Neuronal stem cell (in vitro differentiated cells): ENCODE measurements at regions not wholly inside any gene's neighbourhood (a gene's known extent, or its start where the extent isn't known, plus 50 kb on each side); places are given as distances from the start of the nearest gene placed in this dataset.

Experiments used
- DNase-seq: peaks from one replicate; pipeline ENCODE4 v3.0.0-alpha.2; 2013; ENCODE audit warnings: low spot score
- H2AFZ ChIP-seq: one replicate; pipeline ENCODE4 v1.6.1; 2013; ENCODE audit warnings: mild to moderate bottlenecking, low read length, inconsistent platforms
- H2AK5ac ChIP-seq: 2 replicates; pipeline ENCODE4 v1.6.1; 2013; ENCODE audit warnings: low read depth, mild to moderate bottlenecking, inconsistent platforms, low read length, moderate library complexity, mixed read lengths
- H2BK120ac ChIP-seq: 2 replicates; pipeline ENCODE4 v1.6.1; 2013; ENCODE audit warnings: low read depth, mild to moderate bottlenecking, inconsistent platforms, low read length, moderate library complexity, mixed read lengths
- H2BK12ac ChIP-seq: one replicate; pipeline ENCODE4 v1.6.1; 2013; ENCODE audit warnings: low read length, inconsistent platforms
- H2BK15ac ChIP-seq: 2 replicates; pipeline ENCODE4 v1.6.1; 2013; ENCODE audit warnings: mild to moderate bottlenecking, low read length, inconsistent platforms, mixed read lengths
- H2BK5ac ChIP-seq: one replicate; pipeline ENCODE4 v1.6.1; 2013; ENCODE audit warnings: inconsistent platforms, mild to moderate bottlenecking, low read length, moderate library complexity
- H3K14ac ChIP-seq: one replicate; pipeline ENCODE4 v1.6.1; 2013; ENCODE audit warnings: low read length, inconsistent platforms
- H3K18ac ChIP-seq: 2 replicates; pipeline ENCODE4 v1.6.1; 2013; ENCODE audit warnings: low read length, inconsistent platforms
- H3K23ac ChIP-seq: 2 replicates; pipeline ENCODE4 v1.6.1; 2013; ENCODE audit warnings: low read depth, mild to moderate bottlenecking, mixed read lengths, low read length, inconsistent platforms; ENCODE audit not compliant: poor library complexity
- H3K27ac ChIP-seq: replicated peaks from 3 replicates; pipeline ENCODE4 v1.5.1; 2013; ENCODE audit warnings: low read length, inconsistent platforms
- H3K27me3 ChIP-seq, 3 experiments: 2 replicates each; pipeline ENCODE4 v1.6.1; 2013; ENCODE audit warnings: low read length in 3 of 3, mild to moderate bottlenecking in 2 of 3, inconsistent platforms in 1 of 3, low read depth in 1 of 3, mixed read lengths in 1 of 3, moderate library complexity in 1 of 3; ENCODE audit not compliant: control insufficient read depth in 3 of 3, insufficient read depth in 3 of 3
- H3K36me3 ChIP-seq, 2 donors: replicated peaks in 1 of 2; 2 replicates each; pipeline ENCODE4 v1.6.1; 2013; ENCODE audit warnings: low read length in 2 of 2; ENCODE audit not compliant: control insufficient read depth in 2 of 2, insufficient read depth in 2 of 2
- H3K4ac ChIP-seq: 2 replicates; pipeline ENCODE4 v1.6.1; 2013; ENCODE audit warnings: inconsistent platforms, mild to moderate bottlenecking, low read length, moderate library complexity
- H3K4me1 ChIP-seq, 2 donors: 1 replicate in 1 of 2; 2 replicates in 1 of 2; pipeline ENCODE4 v1.6.1; 2013; ENCODE audit warnings: low read length in 2 of 2, low read depth in 1 of 2; ENCODE audit not compliant: control insufficient read depth in 2 of 2, insufficient read depth in 1 of 2
- H3K4me2 ChIP-seq: one replicate; pipeline ENCODE4 v1.6.1; 2013; ENCODE audit warnings: mild to moderate bottlenecking, low read length, inconsistent platforms; ENCODE audit not compliant: insufficient read depth, poor library complexity, severe bottlenecking
- H3K4me3 ChIP-seq, 2 donors: 2 replicates each; pipeline ENCODE4 v1.5.1; 2013; ENCODE audit warnings: low read length in 2 of 2, mild to moderate bottlenecking in 2 of 2, inconsistent platforms in 1 of 2, moderate library complexity in 1 of 2
- H3K79me1 ChIP-seq: one replicate; pipeline ENCODE4 v1.6.1; 2013; ENCODE audit warnings: low read depth, mild to moderate bottlenecking, inconsistent platforms, low read length, moderate library complexity
- H3K9ac ChIP-seq: one replicate; pipeline ENCODE4 v1.6.1; 2013; ENCODE audit warnings: mild to moderate bottlenecking, low read depth, low read length, inconsistent platforms; ENCODE audit not compliant: poor library complexity
- H3K9me3 ChIP-seq, 2 donors: replicated peaks in 1 of 2; 2 replicates each; pipeline versions ENCODE3 to v1.6.1; 2013; ENCODE audit warnings: low read length in 2 of 2, mild to moderate bottlenecking in 2 of 2, inconsistent platforms in 1 of 2, low read depth in 1 of 2, mixed read lengths in 1 of 2, moderate library complexity in 1 of 2; ENCODE audit not compliant: control insufficient read depth in 2 of 2, insufficient read depth in 1 of 2
- H4K8ac ChIP-seq: one replicate; pipeline ENCODE4 v1.6.1; 2013; ENCODE audit warnings: low read depth, mild to moderate bottlenecking, inconsistent platforms, low read length, moderate library complexity
- H4K91ac ChIP-seq: one replicate; pipeline ENCODE4 v1.6.1; 2013; ENCODE audit warnings: low read length, low read depth, mild to moderate bottlenecking, inconsistent platforms; ENCODE audit not compliant: poor library complexity
- WGBS, 2 donors: extraction: QIAGEN DNeasy Blood & Tissue Kit; methylation state at CpG; one replicate each; pipeline ENCODE4 v1.1.7; 2013; ENCODE audit warnings: missing lambda C conversion rate in 2 of 2, mixed read lengths in 1 of 2; ENCODE audit not compliant: insufficient read length in 2 of 2, insufficient replicate concordance in 1 of 2; ENCODE audit errors: extremely low coverage in 2 of 2; 5-methylcytosine and 5-hydroxymethylcytosine counted together

- Histone ChIP-seq H2BK5ac (no peak overlapping the region), H3K4ac (no peak overlapping the region), H4K8ac (no peak overlapping the region), H3K4me1 (peaks cover 0 to 4% of the 10 kb centered on the region in 2 donors), H3K9ac (no peak overlapping the region), H4K91ac (no peak overlapping the region), H2AK5ac (no peak overlapping the region), H3K4me3 (no peak overlapping the region), H3K18ac (no peak overlapping the region), H2BK15ac (no peak overlapping the region), H2BK120ac (no peak overlapping the region), H2AFZ (peak overlapping the region; percentile 69), H3K36me3 (no peaks in the 10 kb centered on the region), H3K9me3 (no peaks in the 10 kb centered on the region), H3K27ac (no peak overlapping the region), H3K23ac (no peak overlapping the region), H3K79me1 (no peaks in the 10 kb centered on the region), H3K14ac (no peak overlapping the region), H3K4me2 (no peak overlapping the region), H2BK12ac (no peak overlapping the region), H3K27me3 (no peaks in the 10 kb centered on the region)
- DNase-seq: no peak
Measured at GRCh38 chr7:124597509-124597908, 168.1 kb downstream of the GPR37 start.

DNA sequence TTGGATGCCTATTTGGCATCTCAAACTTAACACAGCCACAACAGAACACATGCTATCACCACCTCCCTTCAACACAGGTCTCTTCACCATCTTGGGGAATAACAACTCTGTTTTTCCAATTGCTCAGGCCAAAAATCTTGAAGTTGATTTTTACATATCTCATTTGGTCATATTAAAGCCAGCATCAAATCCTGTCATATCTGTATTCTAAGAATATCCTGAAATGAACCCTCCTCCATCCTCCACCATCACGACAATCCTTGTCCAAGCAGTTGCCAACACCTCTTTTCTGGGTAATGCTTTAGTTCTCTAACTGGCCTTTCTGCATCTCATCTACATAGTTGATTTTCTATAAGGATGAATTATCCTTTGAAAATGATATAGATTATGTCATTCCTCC lies 168.7 kb downstream of the GPR37 start:
- no peak overlapping the region for H3K23ac ChIP-seq
- H3K4me2 ChIP-seq: no peak overlapping the region
- no peaks in the 10 kb centered on the region for H3K36me3 ChIP-seq
- no peak overlapping the region for H4K8ac ChIP-seq
- H4K91ac ChIP-seq: no peak overlapping the region
- peaks cover 0 to 4% of the 10 kb centered on the region in 2 donors for H3K4me1 ChIP-seq
- peak overlapping the region; percentile 69 for H2AFZ ChIP-seq
- no peaks in the 10 kb centered on the region for H3K27me3 ChIP-seq
- no CpG with 5 or more reads among the region's 1 CpG for WGBS, 2 donors
- H2BK12ac ChIP-seq: no peak overlapping the region
- H3K27ac ChIP-seq: no peak overlapping the region
- DNase-seq: no peak
- H3K4ac ChIP-seq: no peak overlapping the region
- no peak overlapping the region for H3K18ac ChIP-seq
- H2BK5ac ChIP-seq: no peak overlapping the region
- no peaks in the 10 kb centered on the region for H3K9me3 ChIP-seq
- no peak overlapping the region for H2AK5ac ChIP-seq
- H2BK15ac ChIP-seq: no peak overlapping the region
- H3K9ac ChIP-seq: no peak overlapping the region
- H3K4me3 ChIP-seq: no peak overlapping the region
- H3K79me1 ChIP-seq: no peaks in the 10 kb centered on the region
- H2BK120ac ChIP-seq: no peak overlapping the region
- no peak overlapping the region for H3K14ac ChIP-seq

DNA sequence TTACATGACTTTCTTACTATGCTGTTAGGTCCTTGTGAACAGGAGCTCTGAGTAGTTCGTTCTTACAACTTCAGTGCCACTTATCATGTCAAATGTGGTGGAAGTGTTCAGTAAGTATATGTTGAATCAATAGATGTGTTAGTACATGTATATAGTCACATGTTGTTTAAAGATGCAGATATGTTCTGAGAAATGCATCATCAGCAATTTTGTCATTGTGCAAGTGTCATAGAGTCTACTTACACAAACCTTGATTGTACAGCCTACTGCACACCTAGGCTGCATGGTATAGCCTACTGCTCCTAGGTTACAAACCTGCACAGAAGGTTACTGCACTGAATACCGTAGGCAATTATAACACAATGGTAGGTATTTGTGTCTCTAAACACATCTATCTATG lies 174.8 kb downstream of the GPR37 start:
- H3K36me3 ChIP-seq: no peaks in the 10 kb centered on the region
- no peak overlapping the region for H2AFZ ChIP-seq
- H3K4me1 ChIP-seq: no peaks in the 10 kb centered on the region
- H2BK15ac ChIP-seq: no peak overlapping the region
- no peak overlapping the region for H3K27ac ChIP-seq
- no peak overlapping the region for H3K14ac ChIP-seq
- no peak overlapping the region for H4K91ac ChIP-seq
- H4K8ac ChIP-seq: no peak overlapping the region
- H2BK12ac ChIP-seq: no peak overlapping the region
- H2AK5ac ChIP-seq: no peak overlapping the region
- DNase-seq: no peak
- no peak overlapping the region for H3K23ac ChIP-seq
- no peak overlapping the region for H3K4ac ChIP-seq
- H3K79me1 ChIP-seq: no peaks in the 10 kb centered on the region
- no peak overlapping the region for H3K18ac ChIP-seq
- no peak overlapping the region for H3K4me3 ChIP-seq
- H3K27me3 ChIP-seq: no peaks in the 10 kb centered on the region
- H3K9me3 ChIP-seq: no peaks in the 10 kb centered on the region
- H3K9ac ChIP-seq: no peak overlapping the region
- no peak overlapping the region for H2BK120ac ChIP-seq
- whole genome bisulfite sequencing, 2 donors: no CpG with 5 or more reads among the region's 2 CpGs
- H3K4me2 ChIP-seq: no peak overlapping the region
- no peak overlapping the region for H2BK5ac ChIP-seq

GRCh38 chr7:124577256-124577655 lies 188.3 kb downstream of the GPR37 start:
- Histone ChIP-seq H2BK12ac (no peak overlapping the region), H3K14ac (no peak overlapping the region), H2BK15ac (no peak overlapping the region), H2BK120ac (no peak overlapping the region), H3K27ac (no peak overlapping the region), H3K79me1 (no peaks in the 10 kb centered on the region), H3K4me2 (no peak overlapping the region), H3K4me1 (no peaks in the 10 kb centered on the region), H3K4ac (no peak overlapping the region), H3K23ac (no peak overlapping the region), H3K4me3 (no peak overlapping the region), H4K8ac (no peak overlapping the region), H2BK5ac (no peak overlapping the region), H2AFZ (no peak overlapping the region), H3K9me3 (no peaks in the 10 kb centered on the region), H3K18ac (no peak overlapping the region), H4K91ac (no peak overlapping the region), H3K9ac (no peak overlapping the region), H3K36me3 (no peaks in the 10 kb centered on the region), H2AK5ac (no peak overlapping the region), H3K27me3 (no peaks in the 10 kb centered on the region)
- no peak for DNase-seq
- WGBS, 2 donors: no CpG with 5 or more reads among the region's 2 CpGs
